ENCODE measurements at regions not wholly inside any gene's neighbourhood (a gene's known extent, or its start where the extent isn't known, plus 50 kb on each side); places are given as distances from the start of the nearest gene placed in this dataset.
"Not testable (repeated sequence)": the region's sequence is repeated elsewhere in the genome, so short reads cannot be mapped to it uniquely, and the experiment has no call there.

- Histone ChIP-seq H3K4me3 (ENCODE audit: low read length) (no peak overlapping the region), H3K4me2 (ENCODE audit: low read length) (no peak overlapping the region), H3K36me3 (ENCODE audit: insufficient read depth, low read length) (no peaks in the 10 kb centered on the region), H3K9ac (ENCODE audit: low read depth, low read length) (no peak overlapping the region), H3K27me3 (ENCODE audit: control insufficient read depth, insufficient read depth, low read length) (peaks cover 34% of the 10 kb centered on the region), H3K4me1 (ENCODE audit: control insufficient read depth, insufficient read depth, low read length) (no peaks in the 10 kb centered on the region), H3K9me3 (replicated peaks; ENCODE audit: low read length) (no peaks in the 10 kb centered on the region)
Measured at GRCh38 chr7:106514881-106515280, 146.1 kb downstream of the CCDC71L start.

DNA sequence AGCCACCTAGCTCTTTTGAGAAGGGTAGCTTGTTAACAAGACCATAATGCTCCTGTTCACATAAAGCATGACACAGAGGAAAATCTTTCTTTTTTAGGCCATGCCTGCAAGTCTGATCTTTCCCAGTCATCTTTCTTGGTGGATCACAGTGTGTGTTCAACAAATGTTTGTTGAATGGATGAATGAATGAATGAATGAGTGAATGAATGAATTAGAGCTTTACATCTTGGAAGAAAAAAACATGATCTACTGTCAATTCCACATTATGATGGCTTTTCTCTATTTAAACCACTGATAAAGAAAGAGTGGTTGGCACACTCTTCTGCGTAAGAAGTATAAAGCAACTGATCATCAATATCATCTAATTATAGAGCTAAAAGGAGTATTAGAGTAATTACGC lies 148.7 kb downstream of the CCDC71L start:
- no peaks in the 10 kb centered on the region for H3K9me3 ChIP-seq (replicated peaks; ENCODE audit: low read length)
- no peaks in the 10 kb centered on the region for H3K4me1 ChIP-seq (ENCODE audit: control insufficient read depth, insufficient read depth, low read length)
- no peak overlapping the region for H3K9ac ChIP-seq (ENCODE audit: low read depth, low read length)
- no peak overlapping the region for H3K4me3 ChIP-seq (ENCODE audit: low read length)
- peaks cover 25% of the 10 kb centered on the region for H3K27me3 ChIP-seq (ENCODE audit: control insufficient read depth, insufficient read depth, low read length)
- H3K4me2 ChIP-seq (ENCODE audit: low read length): no peak overlapping the region
- H3K36me3 ChIP-seq (ENCODE audit: insufficient read depth, low read length): no peaks in the 10 kb centered on the region

DNA sequence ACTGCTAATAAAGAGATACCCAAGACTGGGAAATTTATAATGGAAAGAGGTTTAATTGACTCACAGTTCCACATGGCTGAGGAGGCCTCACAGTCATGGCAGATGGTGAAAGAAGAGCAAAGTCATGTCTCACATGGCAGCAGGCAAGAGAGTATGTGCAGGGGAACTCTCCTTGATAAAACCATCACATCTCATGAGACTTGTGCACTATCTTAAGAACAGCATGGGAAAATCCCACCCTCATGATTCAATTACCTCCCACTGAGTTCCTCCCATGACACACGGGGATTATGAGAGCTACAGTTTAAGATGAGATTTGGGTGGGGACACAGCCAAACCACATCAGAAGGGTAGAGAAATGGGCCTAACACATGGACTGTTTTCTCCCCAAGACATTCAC lies 156.3 kb downstream of the CCDC71L start:
- Histone ChIP-seq H3K4me2 (ENCODE audit: low read length) (no peak overlapping the region), H3K9me3 (replicated peaks; ENCODE audit: low read length) (no peaks in the 10 kb centered on the region), H3K27me3 (ENCODE audit: control insufficient read depth, insufficient read depth, low read length) (peaks cover 6% of the 10 kb centered on the region), H3K9ac (ENCODE audit: low read depth, low read length) (no peak overlapping the region), H3K36me3 (ENCODE audit: insufficient read depth, low read length) (no peaks in the 10 kb centered on the region), H3K4me1 (ENCODE audit: control insufficient read depth, insufficient read depth, low read length) (no peaks in the 10 kb centered on the region), H3K4me3 (ENCODE audit: low read length) (no peak overlapping the region)

- H3K9me3 ChIP-seq (replicated peaks; ENCODE audit: low read length): no peaks in the 10 kb centered on the region
- no peak overlapping the region for H3K4me3 ChIP-seq (ENCODE audit: low read length)
- no peak overlapping the region for H3K9ac ChIP-seq (ENCODE audit: low read depth, low read length)
- H3K4me1 ChIP-seq (ENCODE audit: control insufficient read depth, insufficient read depth, low read length): no peaks in the 10 kb centered on the region
- H3K4me2 ChIP-seq (ENCODE audit: low read length): no peak overlapping the region
- H3K27me3 ChIP-seq (ENCODE audit: control insufficient read depth, insufficient read depth, low read length): peaks cover 1% of the 10 kb centered on the region
- no peaks in the 10 kb centered on the region for H3K36me3 ChIP-seq (ENCODE audit: insufficient read depth, low read length)
Measured at GRCh38 chr7:106504207-106504606, 156.8 kb downstream of the CCDC71L start.

DNA sequence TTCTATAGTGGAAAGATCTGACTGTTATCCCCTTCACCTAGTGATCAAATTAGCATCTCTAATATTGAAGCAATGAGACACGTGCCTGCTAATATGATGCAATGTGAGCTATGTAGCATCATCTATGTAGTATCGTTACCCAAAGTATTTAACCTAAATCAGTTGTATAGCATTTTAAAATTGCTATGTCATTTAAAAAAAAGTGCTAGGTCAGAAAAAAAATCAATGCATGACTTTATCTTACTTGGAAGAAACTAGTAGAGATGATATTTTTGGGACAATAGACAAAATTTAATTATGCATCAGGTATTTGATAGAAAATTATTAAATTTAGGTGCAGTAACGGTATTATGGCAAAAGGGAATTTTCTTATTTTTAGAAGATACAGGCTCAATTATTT lies 157.3 kb downstream of the CCDC71L start:
- Histone ChIP-seq H3K4me2 (ENCODE audit: low read length) (no peak overlapping the region), H3K4me1 (ENCODE audit: control insufficient read depth, insufficient read depth, low read length) (no peaks in the 10 kb centered on the region), H3K36me3 (ENCODE audit: insufficient read depth, low read length) (no peaks in the 10 kb centered on the region), H3K9me3 (replicated peaks; ENCODE audit: low read length) (no peaks in the 10 kb centered on the region), H3K9ac (ENCODE audit: low read depth, low read length) (no peak overlapping the region), H3K4me3 (ENCODE audit: low read length) (no peak overlapping the region), H3K27me3 (ENCODE audit: control insufficient read depth, insufficient read depth, low read length) (no peaks in the 10 kb centered on the region)

DNA sequence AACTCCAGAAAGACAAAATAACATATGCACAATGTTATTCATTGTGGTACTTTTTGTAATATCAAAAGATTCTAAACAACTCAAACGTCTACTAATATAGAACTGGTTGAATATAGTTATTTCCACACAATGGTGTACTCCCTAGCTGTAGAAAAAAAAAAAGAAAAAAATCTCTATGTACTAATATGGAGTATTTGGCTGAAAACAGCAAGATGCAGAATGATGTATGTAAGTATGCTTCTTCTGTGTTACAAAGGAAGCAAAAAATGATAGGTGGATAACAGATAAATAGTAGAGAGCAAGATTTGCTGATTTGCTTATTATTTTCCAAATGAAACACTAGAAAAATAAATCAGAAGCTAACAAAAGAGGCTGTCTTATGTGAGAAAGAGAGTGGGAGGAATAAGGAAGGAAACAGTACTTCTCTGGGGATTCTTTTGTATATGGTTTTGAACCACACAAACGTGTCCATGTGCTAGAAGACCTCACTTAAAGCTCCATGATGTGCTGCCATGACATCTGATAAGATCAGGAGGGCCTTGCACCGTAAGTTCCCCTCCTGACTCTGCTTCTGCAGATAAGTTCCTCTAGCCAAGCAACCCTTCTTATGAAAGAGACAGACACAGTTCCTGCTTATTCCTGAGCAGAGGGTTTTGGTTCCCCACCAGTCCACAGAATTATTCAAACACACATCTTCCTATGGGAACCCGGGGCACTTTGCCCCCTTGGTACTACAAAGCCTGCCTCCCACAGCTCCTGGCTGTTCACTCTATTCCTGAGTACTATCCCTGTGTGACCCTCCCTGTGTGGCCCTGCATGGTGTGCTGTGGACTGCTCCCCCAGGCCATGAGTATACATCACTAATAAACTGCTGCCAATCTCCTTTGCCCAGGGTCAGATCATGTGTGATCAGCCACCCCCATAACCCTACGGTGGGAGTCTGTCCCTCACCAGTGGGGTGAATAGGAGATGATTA lies 159.1 kb downstream of the CCDC71L start:
- H3K27me3 ChIP-seq (ENCODE audit: control insufficient read depth, insufficient read depth, low read length): no peaks in the 10 kb centered on the region
- no peak overlapping the region for H3K4me3 ChIP-seq (ENCODE audit: low read length)
- H3K9me3 ChIP-seq (replicated peaks; ENCODE audit: low read length): no peaks in the 10 kb centered on the region
- no peak overlapping the region for H3K4me2 ChIP-seq (ENCODE audit: low read length)
- no peak overlapping the region for H3K9ac ChIP-seq (ENCODE audit: low read depth, low read length)
- H3K36me3 ChIP-seq (ENCODE audit: insufficient read depth, low read length): no peaks in the 10 kb centered on the region
- H3K4me1 ChIP-seq (ENCODE audit: control insufficient read depth, insufficient read depth, low read length): no peaks in the 10 kb centered on the region

GRCh38 chr7:106499897-106500296 lies 161.1 kb downstream of the CCDC71L start:
- Histone ChIP-seq H3K36me3 (ENCODE audit: insufficient read depth, low read length) (no peaks in the 10 kb centered on the region), H3K4me1 (ENCODE audit: control insufficient read depth, insufficient read depth, low read length) (no peaks in the 10 kb centered on the region), H3K9ac (ENCODE audit: low read depth, low read length) (no peak overlapping the region), H3K27me3 (ENCODE audit: control insufficient read depth, insufficient read depth, low read length) (no peaks in the 10 kb centered on the region), H3K9me3 (replicated peaks; ENCODE audit: low read length) (no peaks in the 10 kb centered on the region), H3K4me2 (ENCODE audit: low read length) (no peak overlapping the region), H3K4me3 (ENCODE audit: low read length) (no peak overlapping the region)

DNA sequence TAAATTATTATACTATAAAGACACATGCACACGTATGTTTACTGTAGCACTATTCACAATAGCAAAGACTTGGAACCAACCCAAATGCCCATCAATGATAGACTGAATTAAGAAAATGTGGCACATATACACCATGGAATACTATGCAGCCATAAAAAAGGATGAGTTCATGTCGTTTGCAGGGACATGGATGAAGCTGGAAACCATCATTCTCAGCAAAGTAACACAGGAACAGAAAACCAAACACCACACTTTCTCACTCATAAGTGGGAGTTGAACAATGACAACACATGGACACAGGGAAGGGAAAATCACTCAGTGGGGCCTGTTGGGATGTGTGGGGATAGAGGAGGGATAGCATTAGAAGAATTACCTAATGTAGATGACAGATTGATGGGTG lies 163.0 kb downstream of the CCDC71L start:
- not testable (repeated sequence) for H3K27me3 ChIP-seq (ENCODE audit: control insufficient read depth, insufficient read depth, low read length); H3K4me3 ChIP-seq (ENCODE audit: low read length); H3K4me1 ChIP-seq (ENCODE audit: control insufficient read depth, insufficient read depth, low read length); H3K36me3 ChIP-seq (ENCODE audit: insufficient read depth, low read length); H3K9ac ChIP-seq (ENCODE audit: low read depth, low read length); H3K4me2 ChIP-seq (ENCODE audit: low read length); H3K9me3 ChIP-seq (replicated peaks; ENCODE audit: low read length)

GRCh38 chr7:106493041-106493731 lies 167.8 kb downstream of the CCDC71L start:
- Histone ChIP-seq H3K4me3 (ENCODE audit: low read length) (no peak overlapping the region), H3K27me3 (ENCODE audit: control insufficient read depth, insufficient read depth, low read length) (no peaks in the 10 kb centered on the region), H3K9me3 (replicated peaks; ENCODE audit: low read length) (no peaks in the 10 kb centered on the region), H3K36me3 (ENCODE audit: insufficient read depth, low read length) (no peaks in the 10 kb centered on the region), H3K9ac (ENCODE audit: low read depth, low read length) (no peak overlapping the region), H3K4me1 (ENCODE audit: control insufficient read depth, insufficient read depth, low read length) (no peaks in the 10 kb centered on the region), H3K4me2 (ENCODE audit: low read length) (no peak overlapping the region)

GRCh38 chr7:106488465-106488864 lies 172.5 kb downstream of the CCDC71L start:
- H3K9me3 ChIP-seq (replicated peaks; ENCODE audit: low read length): no peaks in the 10 kb centered on the region
- H3K4me3 ChIP-seq (ENCODE audit: low read length): no peak overlapping the region
- no peak overlapping the region for H3K9ac ChIP-seq (ENCODE audit: low read depth, low read length)
- no peak overlapping the region for H3K4me2 ChIP-seq (ENCODE audit: low read length)
- peaks cover 31% of the 10 kb centered on the region for H3K4me1 ChIP-seq (ENCODE audit: control insufficient read depth, insufficient read depth, low read length)
- no peaks in the 10 kb centered on the region for H3K27me3 ChIP-seq (ENCODE audit: control insufficient read depth, insufficient read depth, low read length)
- no peaks in the 10 kb centered on the region for H3K36me3 ChIP-seq (ENCODE audit: insufficient read depth, low read length)

- Histone ChIP-seq H3K27me3 (ENCODE audit: control insufficient read depth, insufficient read depth, low read length) (no peaks in the 10 kb centered on the region), H3K4me3 (ENCODE audit: low read length) (no peak overlapping the region), H3K4me2 (ENCODE audit: low read length) (no peak overlapping the region), H3K9ac (ENCODE audit: low read depth, low read length) (no peak overlapping the region), H3K36me3 (ENCODE audit: insufficient read depth, low read length) (no peaks in the 10 kb centered on the region), H3K4me1 (ENCODE audit: control insufficient read depth, insufficient read depth, low read length) (peaks cover 31% of the 10 kb centered on the region), H3K9me3 (replicated peaks; ENCODE audit: low read length) (no peaks in the 10 kb centered on the region)
Measured at GRCh38 chr7:106487892-106488291, 173.1 kb downstream of the CCDC71L start.
